GM13977 (cell line): ENCODE measurements at regions not wholly inside any gene's neighbourhood (a gene's known extent, or its start where the extent isn't known, plus 50 kb on each side); places are given as distances from the start of the nearest gene placed in this dataset.

Experiments used
- DNase-seq: peaks from one replicate; pipeline ENCODE4 v3.0.0; 2012; ENCODE audit warnings: low spot score
- CTCF ChIP-seq: IDR thresholded peaks from 2 replicates; pipeline ENCODE4 v1.5.1; 2012; ENCODE audit warnings: mild to moderate bottlenecking, control low read depth; ENCODE audit not compliant: insufficient read depth; ENCODE audit errors: extremely low read depth, missing control alignments
- in situ Hi-C: fragments of 300-500 bp; cut with MboI; formaldehyde crosslinking; loops from one replicate; pipeline ENCODE4 v1.12.0; 2022; ENCODE audit warnings: low sequenced_read_pairs, low pct_unique_long_range_greater_than_20kb, mixed read lengths, inconsistent platforms; ENCODE audit not compliant: unreplicated experiment

DNA sequence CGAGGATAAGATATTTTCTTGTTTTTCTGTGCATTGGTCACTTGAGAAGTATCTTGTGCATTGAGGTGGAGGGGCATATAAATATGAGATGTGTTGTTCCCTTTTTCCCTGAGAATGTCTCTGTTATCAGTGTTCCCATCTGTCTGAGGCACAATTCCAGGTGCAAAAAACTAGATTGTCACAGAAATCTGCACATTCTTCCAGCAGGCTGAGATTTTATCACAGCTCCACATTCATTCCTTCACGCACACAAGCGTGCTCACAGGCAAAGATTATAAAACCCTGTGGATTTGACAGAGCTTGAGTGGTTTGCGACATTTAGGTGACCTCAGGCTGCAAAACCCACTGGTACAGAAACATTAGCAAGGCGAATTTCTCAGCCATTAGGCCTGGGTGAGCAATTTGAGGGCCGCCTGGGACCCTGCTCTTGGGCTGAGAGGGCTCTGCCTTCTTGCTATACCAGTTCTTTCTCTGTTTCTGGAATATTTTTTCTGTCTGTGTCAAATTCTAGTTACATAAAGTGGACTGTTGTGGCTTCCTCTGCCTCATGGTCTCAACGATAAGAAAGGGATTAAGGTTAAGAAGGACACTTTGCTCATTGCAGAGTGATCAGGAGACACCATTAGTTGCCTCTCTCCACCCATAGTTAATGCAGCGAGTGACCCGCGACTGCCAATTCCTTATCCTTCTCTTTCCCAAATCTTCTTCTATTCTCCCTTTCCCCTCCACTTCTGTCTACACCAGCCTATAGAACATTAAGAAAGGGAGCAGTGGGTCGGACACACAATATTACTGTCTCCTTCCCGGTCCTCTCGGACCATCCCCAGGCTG, 86.7 kb upstream of the C1QTNF7 start:
- no peak for TF ChIP-seq CTCF
- in situ Hi-C loops, result no loop called here
- DNase-seq, result no peak

DNA sequence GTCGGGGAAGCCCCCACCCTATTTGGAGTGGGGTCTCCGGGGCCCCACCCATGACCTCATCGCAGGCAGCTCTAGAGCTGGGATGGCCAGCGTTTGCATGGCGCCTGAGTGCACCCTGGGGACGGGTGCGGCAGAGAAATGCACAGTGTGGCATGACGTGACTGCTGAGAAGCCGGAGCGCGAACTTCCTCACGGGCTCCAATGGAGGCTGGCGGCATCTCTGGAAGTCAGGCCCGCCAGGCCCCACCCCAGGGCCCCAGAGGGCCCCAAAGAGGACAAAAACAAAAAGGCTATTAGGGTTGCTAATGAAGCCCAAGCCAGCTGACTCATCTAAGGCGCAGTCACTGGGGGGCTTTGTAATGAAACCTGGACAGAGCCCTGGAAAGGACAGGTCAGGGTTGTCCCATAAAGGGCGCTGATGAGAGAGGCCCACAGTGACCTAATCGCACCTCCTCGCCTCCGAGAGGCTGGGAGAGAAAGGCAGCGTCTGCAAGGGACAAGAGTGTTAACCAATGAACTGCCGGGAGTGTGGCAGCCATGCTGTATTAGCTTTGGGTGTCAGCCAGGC, 86.0 kb upstream of the C1QTNF7 start:
- TF ChIP-seq CTCF, result no peak
- in situ Hi-C loops, result no loop called here
- DNase-seq, result no peak

GRCh38 chr4:15343000-15343399, 84.8 kb upstream of the C1QTNF7 start:
- no peak for TF ChIP-seq CTCF
- no peak for DNase-seq
- in situ Hi-C loops, result no loop called here

DNA sequence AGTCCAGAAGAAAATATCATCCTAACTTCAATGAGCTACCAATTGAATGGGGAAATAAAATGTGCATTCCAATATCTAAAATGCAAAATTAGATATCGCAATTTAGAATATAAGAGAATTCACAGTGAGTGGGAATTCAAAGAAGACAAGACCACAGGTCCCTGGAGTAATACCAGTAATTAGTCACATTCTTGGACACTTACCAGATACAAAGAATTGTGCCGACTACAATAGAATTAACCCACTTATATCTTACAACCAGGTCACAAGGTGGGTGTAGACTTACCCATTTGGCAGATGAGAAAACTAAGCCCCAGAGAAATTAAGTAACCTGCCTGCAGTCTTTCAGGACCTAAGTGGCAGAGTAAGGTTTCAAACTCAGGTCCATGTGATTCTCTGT, 84.3 kb upstream of the C1QTNF7 start:
- DNase-seq, result no peak
- in situ Hi-C loops, result no loop called here
- no peak for TF ChIP-seq CTCF

DNA sequence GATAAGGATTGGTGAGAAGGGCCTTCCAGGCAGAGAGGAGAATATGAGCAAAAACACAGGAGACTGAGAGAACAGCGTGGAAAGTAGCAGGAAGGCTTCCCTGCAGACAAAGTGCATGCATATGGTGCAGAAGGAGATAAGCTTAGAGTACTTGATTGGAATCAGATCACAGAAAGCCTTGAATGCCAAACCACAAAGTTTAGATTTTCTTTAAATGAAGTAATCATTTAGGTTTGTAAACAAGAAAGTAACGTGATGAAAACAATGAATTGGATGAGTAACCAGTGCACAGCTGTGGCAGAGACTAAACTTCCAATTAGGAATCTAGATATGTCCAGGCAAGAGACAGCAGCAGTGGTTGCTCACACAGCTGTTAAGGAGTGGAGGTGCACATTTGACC, 83.8 kb upstream of the C1QTNF7 start:
- no peak for TF ChIP-seq CTCF
- DNase-seq, result no peak
- in situ Hi-C loops, result no loop called here

- in situ Hi-C loops, result no loop called here
- DNase-seq, result no peak
- no peak for TF ChIP-seq CTCF
These were observed 82.7 kb upstream of the C1QTNF7 start for GRCh38 chr4:15345134-15345533.
